ENCODE measurements at regions not wholly inside any gene's neighbourhood (a gene's known extent, or its start where the extent isn't known, plus 50 kb on each side); places are given as distances from the start of the nearest gene placed in this dataset.

- no peak for TF ChIP-seq CTCF (conservative IDR thresholded peaks at IDR 0.05)
- no peak for TF ChIP-seq ZFX (IDR thresholded peaks at IDR 0.05)
These were observed 134.8 kb upstream of the DIO3 start for GRCh38 chr14:101426466-101426865.
